ENCODE measurements at regions not wholly inside any gene's neighbourhood (a gene's known extent, or its start where the extent isn't known, plus 50 kb on each side); places are given as distances from the start of the nearest gene placed in this dataset.

- TF ChIP-seq IRF2 (CRISPR knock-in tag; IDR thresholded peaks at IDR 0.05; ENCODE audit: borderline replicate concordance, low read depth): no peak
- no peak for TF ChIP-seq KAT7 (CRISPR knock-in tag; IDR thresholded peaks at IDR 0.05; ENCODE audit: borderline replicate concordance)
- no peak for TF ChIP-seq NR2C2 (CRISPR knock-in tag; IDR thresholded peaks at IDR 0.05)
Measured at GRCh38 chr6:104653781-104654180, 205.9 kb downstream of the HACE1 start (continued).

- CTCF ChIA-PET: interaction anchor here (1.0 kb wide), 1 partner anchor 72 kb away, joined by 3 read pairs; no protein-coding TSS in a partner anchor
- DNase-seq (ENCODE audit: low spot score): no peak
- TF ChIP-seq NFE2L1 (CRISPR knock-in tag; IDR thresholded peaks at IDR 0.05) (no peak), ZNF416 (CRISPR knock-in tag; IDR thresholded peaks at IDR 0.05) (no peak), CREB1 (CRISPR knock-in tag; IDR thresholded peaks at IDR 0.05) (no peak), ZNF317 (CRISPR knock-in tag; IDR thresholded peaks at IDR 0.05; ENCODE audit: borderline replicate concordance, low read depth) (no peak), ZNF232 (CRISPR knock-in tag; IDR thresholded peaks at IDR 0.05) (no peak), RELA (CRISPR knock-in tag; IDR thresholded peaks at IDR 0.05; ENCODE audit: borderline replicate concordance) (no peak)
Measured at GRCh38 chr6:104648347-104648746, 211.4 kb downstream of the HACE1 start.

GRCh38 chr6:104644848-104645247, 214.9 kb downstream of the HACE1 start:
- Mint-ChIP-seq H3K36me3 (no peaks in the 10 kb centered on the region), H3K4me3 (no peak overlapping the region), H3K9me3 (no peaks in the 10 kb centered on the region), H3K4me1 (peaks cover 15% of the 10 kb centered on the region), H3K27ac (no peak overlapping the region), H3K27me3 (ENCODE audit: low read depth) (no peaks in the 10 kb centered on the region)
- TF ChIP-seq ZBTB21 (CRISPR knock-in tag; IDR thresholded peaks at IDR 0.05; ENCODE audit: borderline replicate concordance) (no peak), ZNF138 (CRISPR knock-in tag; conservative IDR thresholded peaks at IDR 0.05) (no peak), ATF3 (CRISPR knock-in tag; conservative IDR thresholded peaks at IDR 0.05) (no peak), MXD4 (CRISPR knock-in tag; IDR thresholded peaks at IDR 0.05; ENCODE audit: borderline replicate concordance) (no peak)
- ChIA-PET CTCF (no interaction called here), POLR2A (no interaction called here)
- no peak for DNase-seq (ENCODE audit: low spot score)
- no peak for ATAC-seq

More at GRCh38 chr6:104648347-104648746, 211.4 kb downstream of the HACE1 start:
- Mint-ChIP-seq H3K27me3 (ENCODE audit: low read depth) (no peaks in the 10 kb centered on the region), H3K4me1 (peaks cover 10% of the 10 kb centered on the region), H3K36me3 (no peaks in the 10 kb centered on the region), H3K9me3 (no peaks in the 10 kb centered on the region), H3K27ac (no peak overlapping the region), H3K4me3 (no peak overlapping the region)
- ATAC-seq: no peak
- POLR2A ChIA-PET: no interaction called here

GRCh38 chr6:104642871-104643270, 216.8 kb downstream of the HACE1 start:
- H3K4me3 Mint-ChIP-seq: no peak overlapping the region
- TF ChIP-seq USF1 (CRISPR knock-in tag; IDR thresholded peaks at IDR 0.05) (no peak), NFATC4 (CRISPR knock-in tag; IDR thresholded peaks at IDR 0.05) (no peak), TEAD1 (CRISPR knock-in tag; IDR thresholded peaks at IDR 0.05) (no peak), TP53 (CRISPR knock-in tag; IDR thresholded peaks at IDR 0.05) (no peak), GABPB1 (CRISPR knock-in tag; IDR thresholded peaks at IDR 0.05) (no peak), ZBTB43 (CRISPR knock-in tag; IDR thresholded peaks at IDR 0.05) (no peak), SMAD3 (CRISPR knock-in tag; IDR thresholded peaks at IDR 0.05; ENCODE audit: borderline replicate concordance) (no peak), ZNF219 (CRISPR knock-in tag; IDR thresholded peaks at IDR 0.05; ENCODE audit: borderline replicate concordance) (no peak), ERG (CRISPR knock-in tag; IDR thresholded peaks at IDR 0.05) (no peak), USF2 (CRISPR knock-in tag; IDR thresholded peaks at IDR 0.05) (no peak), PREB (CRISPR knock-in tag; IDR thresholded peaks at IDR 0.05; ENCODE audit: borderline replicate concordance) (no peak), ZNF396 (CRISPR knock-in tag; IDR thresholded peaks at IDR 0.05; ENCODE audit: borderline replicate concordance) (no peak)
- no peak overlapping the region for H3K27ac Mint-ChIP-seq
- no peaks in the 10 kb centered on the region for H3K27me3 Mint-ChIP-seq (ENCODE audit: low read depth)
- no peak for DNase-seq (ENCODE audit: low spot score)
- H3K36me3 Mint-ChIP-seq: no peaks in the 10 kb centered on the region
- no peaks in the 10 kb centered on the region for H3K9me3 Mint-ChIP-seq
- ATAC-seq: no peak
- CTCF ChIA-PET: no interaction called here
- H3K4me1 Mint-ChIP-seq: peaks cover 10% of the 10 kb centered on the region
- POLR2A ChIA-PET: no interaction called here

Measured in WTC11 (cell line).